Fibroblast of villous mesenchyme (primary cell): ENCODE measurements at regions not wholly inside any gene's neighbourhood (a gene's known extent, or its start where the extent isn't known, plus 50 kb on each side); places are given as distances from the start of the nearest gene placed in this dataset.

Experiments
- DNase-seq: peaks from one replicate; pipeline ENCODE4 v3.0.0-alpha.2; 2010; ENCODE audit warnings: low read depth
- H3K4me3 ChIP-seq: 2 replicates; pipeline ENCODE4 v1.5.1; 2011; ENCODE audit warnings: low read depth, mild to moderate bottlenecking, low read length
- CTCF ChIP-seq: IDR thresholded peaks from 2 replicates; pipeline ENCODE4 v1.5.1; 2012; ENCODE audit warnings: low read depth, mild to moderate bottlenecking, low read length; ENCODE audit not compliant: insufficient read depth

DNA sequence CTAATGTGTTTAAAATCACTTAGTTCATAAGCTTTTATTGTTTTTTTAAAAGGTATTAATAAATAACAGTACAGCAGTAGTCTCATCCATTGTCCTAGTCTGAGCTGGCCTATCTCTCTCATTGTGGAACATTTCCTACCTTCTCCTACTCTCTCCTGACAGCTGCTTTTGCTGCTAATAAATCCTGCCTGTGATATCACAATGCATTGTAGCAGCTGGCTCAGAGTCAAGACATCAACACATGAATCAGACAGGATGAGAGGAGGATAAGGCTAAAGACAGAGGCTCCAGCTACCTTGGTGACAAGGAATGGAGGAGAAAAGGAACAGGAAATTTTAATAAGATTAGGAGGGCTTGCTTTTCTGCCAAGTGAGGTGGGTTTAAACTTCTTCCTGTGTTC, 626.1 kb downstream of the HS3ST4 start:
- no peak overlapping the region for H3K4me3 ChIP-seq
- TF ChIP-seq CTCF = no peak
- DNase-seq = no peak

GRCh38 chr16:26330654-26331053, 638.9 kb downstream of the HS3ST4 start:
- no peak for DNase-seq
- no peak overlapping the region for H3K4me3 ChIP-seq
- TF ChIP-seq CTCF = no peak

DNA sequence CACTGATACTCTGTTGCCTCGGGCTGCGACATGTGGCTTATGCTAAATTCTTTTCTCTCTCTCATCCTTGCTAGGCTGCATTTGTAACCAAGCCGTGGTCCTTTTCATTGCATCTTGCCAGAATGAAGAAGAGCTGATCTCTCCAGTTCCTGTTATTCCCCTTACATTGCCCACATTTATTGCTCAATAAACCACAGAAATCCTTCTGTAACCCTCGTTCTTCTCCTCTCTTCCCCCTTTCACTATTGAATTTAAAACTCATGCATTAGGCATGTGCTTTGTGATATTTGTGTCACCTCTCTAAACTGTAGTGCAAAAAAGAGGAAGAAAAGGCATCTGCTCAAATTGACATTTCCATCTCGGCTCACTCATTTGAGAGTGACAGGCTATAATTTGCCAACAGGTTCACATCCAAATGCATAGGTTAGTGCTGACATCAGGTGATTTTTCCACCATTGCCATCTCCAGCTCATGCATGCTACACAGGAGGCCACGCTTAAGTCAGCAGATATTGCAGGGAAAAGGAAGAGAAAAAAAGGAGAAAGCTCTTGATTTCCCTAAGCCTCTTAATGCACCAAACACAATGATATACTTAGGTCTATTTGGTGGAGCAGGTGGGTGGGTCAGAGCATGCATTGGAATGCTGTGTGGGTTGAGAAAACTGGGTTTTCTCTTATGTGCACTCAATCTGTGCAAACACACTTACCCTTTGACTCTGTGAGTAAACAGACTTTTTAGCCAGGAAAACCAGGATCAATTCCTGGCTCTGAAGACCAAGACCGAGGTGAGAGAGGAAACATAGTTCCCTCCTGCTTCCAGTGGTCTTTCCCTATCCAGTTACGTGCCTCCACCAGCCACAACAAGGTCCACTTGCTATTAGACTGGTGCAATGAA, 642.7 kb downstream of the HS3ST4 start:
- TF ChIP-seq CTCF = no peak
- DNase-seq = no peak
- H3K4me3 ChIP-seq = no peak overlapping the region

- no peak for TF ChIP-seq CTCF
- DNase-seq = no peak
- no peak overlapping the region for H3K4me3 ChIP-seq
Measured at GRCh38 chr16:26335236-26335853, 643.6 kb downstream of the HS3ST4 start.

DNA sequence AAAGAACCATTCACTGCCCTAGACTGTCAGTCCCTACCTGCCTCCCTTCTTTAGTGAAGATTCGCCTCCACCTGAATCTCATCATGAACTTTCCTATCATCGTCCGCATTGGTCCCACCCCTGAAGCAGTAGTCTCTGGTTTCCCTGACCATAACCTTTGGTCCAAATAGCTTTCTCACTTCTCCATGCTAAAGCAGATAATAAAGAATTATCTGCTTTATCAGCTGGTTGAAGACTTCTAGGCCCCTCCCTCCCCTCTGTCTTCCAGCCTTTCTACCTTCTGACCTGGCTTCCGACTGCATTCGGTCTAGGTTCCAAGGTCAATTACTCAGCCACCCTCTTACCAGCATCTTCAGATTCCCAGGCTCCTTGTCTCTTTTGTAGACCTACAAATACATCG, 650.9 kb downstream of the HS3ST4 start:
- no peak overlapping the region for H3K4me3 ChIP-seq
- DNase-seq = no peak
- no peak for TF ChIP-seq CTCF

- TF ChIP-seq CTCF = no peak
- DNase-seq = no peak
- H3K4me3 ChIP-seq = no peak overlapping the region
Measured at GRCh38 chr16:26344240-26344776, 652.5 kb downstream of the HS3ST4 start.
